Effector memory CD8-positive, alpha-beta T cell (primary cell): ENCODE measurements at regions not wholly inside any gene's neighbourhood (a gene's known extent, or its start where the extent isn't known, plus 50 kb on each side); places are given as distances from the start of the nearest gene placed in this dataset.

ENCODE experiments used
- ATAC-seq: fragments of 150-1000 bp; cut with Tn5 transposase; replicated peaks from 2 replicates; pipeline ENCODE4 v1.10.0; 2021; ENCODE audit warnings: mild to moderate bottlenecking, moderate library complexity
- DNase-seq, 3 experiments: peaks; one replicate each; pipeline ENCODE4 v3.0.0; 2021
- H3K27ac Mint-ChIP-seq, 2 donors: one replicate each; pipeline ENCODE4 v1.8.0; 2022; ENCODE audit warnings: mild to moderate bottlenecking in 2 of 2, mixed read lengths in 2 of 2, moderate library complexity in 2 of 2
- H3K27me3 Mint-ChIP-seq, 2 donors: one replicate each; pipeline ENCODE4 v1.8.0; 2022; ENCODE audit warnings: mixed read lengths in 2 of 2
- H3K36me3 Mint-ChIP-seq: one replicate; pipeline ENCODE4 v1.8.0; 2022; ENCODE audit warnings: mild to moderate bottlenecking, moderate library complexity, mixed read lengths; ENCODE audit not compliant: insufficient read depth
- H3K4me1 Mint-ChIP-seq, 2 donors: one replicate each; pipeline ENCODE4 v1.8.0; 2022; ENCODE audit warnings: low read depth in 2 of 2, mixed read lengths in 2 of 2
- H3K4me3 Mint-ChIP-seq, 2 donors: one replicate each; pipeline ENCODE4 v1.8.0; 2022; ENCODE audit warnings: mild to moderate bottlenecking in 2 of 2, mixed read lengths in 2 of 2, moderate library complexity in 2 of 2
- H3K9me3 Mint-ChIP-seq, 2 donors: one replicate each; pipeline ENCODE4 v1.8.0; 2022; ENCODE audit warnings: mixed read lengths in 2 of 2

DNA sequence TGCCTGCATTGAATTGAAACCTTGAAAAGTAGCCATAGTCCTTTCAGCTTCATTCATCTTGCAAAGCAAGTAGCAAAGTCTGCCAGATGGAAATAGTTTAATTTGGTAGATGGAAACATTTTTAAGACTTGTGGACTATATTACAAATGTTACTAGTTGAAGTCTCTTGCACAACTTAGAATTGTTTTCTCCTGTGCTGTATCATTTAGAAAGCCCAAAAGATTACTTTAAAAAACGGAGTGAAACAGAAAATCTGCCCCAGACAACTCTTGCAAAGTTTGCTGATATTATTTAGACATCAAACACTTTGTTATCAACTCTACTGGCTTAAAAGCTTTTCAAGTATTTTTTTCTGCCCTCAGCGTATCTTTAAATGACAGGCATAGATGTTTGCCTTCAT lies 335.0 kb downstream of the RPRM start:
- Mint-ChIP-seq H3K9me3 (peaks cover 0 to 5% of the 10 kb centered on the region in 2 donors), H3K4me3 (no peak overlapping the region), H3K36me3 (no peaks in the 10 kb centered on the region), H3K27ac (no peak overlapping the region), H3K4me1 (no peaks in the 10 kb centered on the region), H3K27me3 (no peaks in the 10 kb centered on the region)
- ATAC-seq (no peak), DNase-seq (no peak)

GRCh38 chr2:153140498-153140897 lies 338.1 kb downstream of the RPRM start:
- DNase-seq: no peak
- ATAC-seq: no peak
- no peaks in the 10 kb centered on the region for H3K27me3 Mint-ChIP-seq
- H3K4me3 Mint-ChIP-seq: no peak overlapping the region
- H3K27ac Mint-ChIP-seq: no peak overlapping the region
- H3K36me3 Mint-ChIP-seq: no peaks in the 10 kb centered on the region
- peaks cover 0 to 5% of the 10 kb centered on the region in 2 donors for H3K9me3 Mint-ChIP-seq
- H3K4me1 Mint-ChIP-seq: no peaks in the 10 kb centered on the region

- H3K9me3 Mint-ChIP-seq: peaks cover 2 to 5% of the 10 kb centered on the region in 2 donors
- no peak overlapping the region for H3K4me3 Mint-ChIP-seq
- ATAC-seq: no peak
- DNase-seq: no peak
- no peaks in the 10 kb centered on the region for H3K4me1 Mint-ChIP-seq
- H3K27me3 Mint-ChIP-seq: no peaks in the 10 kb centered on the region
- H3K36me3 Mint-ChIP-seq: no peaks in the 10 kb centered on the region
- H3K27ac Mint-ChIP-seq: no peak overlapping the region
These were observed 339.7 kb downstream of the RPRM start for GRCh38 chr2:153138651-153139375.

- no peaks in the 10 kb centered on the region for H3K4me1 Mint-ChIP-seq
These were observed 342.3 kb downstream of the RPRM start for GRCh38 chr2:153136216-153136615.

DNA sequence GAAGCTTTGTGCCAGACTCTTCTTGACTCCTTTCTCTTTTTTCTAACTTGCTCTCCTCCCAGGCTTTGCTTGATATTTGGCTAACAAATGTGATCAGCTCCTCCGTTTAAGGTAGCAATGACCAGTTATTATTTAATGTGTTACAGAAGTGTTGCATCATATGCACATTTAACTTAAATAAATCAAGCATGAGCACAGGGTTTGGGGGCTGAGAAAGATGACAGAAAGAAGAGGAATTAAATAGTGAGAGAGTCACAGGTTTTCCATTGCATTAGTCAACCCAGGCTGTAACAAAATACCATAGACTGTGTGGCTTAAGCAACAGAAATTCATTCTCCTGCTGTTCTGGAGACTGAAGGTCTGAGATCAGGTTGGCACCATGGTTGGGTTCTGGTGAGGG lies 343.8 kb downstream of the RPRM start:
- H3K27ac Mint-ChIP-seq: no peak overlapping the region

More at GRCh38 chr2:153136216-153136615, 342.3 kb downstream of the RPRM start:
- ATAC-seq: no peak
- peaks cover 3% of the 10 kb centered on the region for H3K36me3 Mint-ChIP-seq
- H3K27ac Mint-ChIP-seq: no peak overlapping the region
- no peaks in the 10 kb centered on the region for H3K27me3 Mint-ChIP-seq
- no peak for DNase-seq
- H3K9me3 Mint-ChIP-seq: peaks cover 0 to 2% of the 10 kb centered on the region in 2 donors
- no peak overlapping the region for H3K4me3 Mint-ChIP-seq

GRCh38 chr2:153133716-153134115 lies 344.8 kb downstream of the RPRM start:
- no peak for DNase-seq
- ATAC-seq: no peak
- Mint-ChIP-seq H3K9me3 (peaks cover 2 to 8% of the 10 kb centered on the region in 2 donors), H3K36me3 (peaks cover 3% of the 10 kb centered on the region), H3K27ac (no peak overlapping the region), H3K4me1 (no peaks in the 10 kb centered on the region), H3K4me3 (no peak overlapping the region), H3K27me3 (no peaks in the 10 kb centered on the region)

More for the DNA sequence above, 343.8 kb downstream of the RPRM start:
- no peaks in the 10 kb centered on the region for H3K4me1 Mint-ChIP-seq
- H3K36me3 Mint-ChIP-seq: peaks cover 3% of the 10 kb centered on the region
- H3K27me3 Mint-ChIP-seq: no peaks in the 10 kb centered on the region
- ATAC-seq: no peak
- peaks cover 2 to 8% of the 10 kb centered on the region in 2 donors for H3K9me3 Mint-ChIP-seq
- no peak overlapping the region for H3K4me3 Mint-ChIP-seq
- no peak for DNase-seq

- Mint-ChIP-seq H3K4me1 (no peaks in the 10 kb centered on the region), H3K27ac (no peak overlapping the region), H3K27me3 (no peaks in the 10 kb centered on the region), H3K4me3 (no peak overlapping the region), H3K36me3 (peaks cover 3% of the 10 kb centered on the region), H3K9me3 (peaks cover 2 to 8% of the 10 kb centered on the region in 2 donors)
- DNase-seq: no peak
- no peak for ATAC-seq
These were observed 346.1 kb downstream of the RPRM start for GRCh38 chr2:153132418-153132817.

DNA sequence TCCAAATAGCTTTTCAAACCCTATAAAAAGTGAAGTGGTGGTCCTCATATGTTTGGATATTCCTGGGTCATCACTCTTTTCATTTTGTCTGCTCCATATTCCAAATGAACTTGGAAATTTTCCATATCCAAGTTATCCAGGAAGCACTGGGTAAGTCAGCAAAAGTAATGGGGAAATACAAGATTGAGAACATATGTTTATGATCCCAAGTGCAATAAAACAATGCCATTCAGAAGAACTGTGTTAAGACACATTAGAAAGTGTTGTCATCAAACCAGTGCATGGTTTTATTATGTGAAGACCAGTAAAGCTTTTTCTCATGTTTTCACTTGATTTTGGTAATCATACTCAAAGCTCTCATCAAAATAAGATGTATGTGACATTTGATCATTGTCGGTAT lies 363.4 kb downstream of the RPRM start:
- ATAC-seq: no peak
- Mint-ChIP-seq H3K4me3 (no peak overlapping the region), H3K9me3 (peaks cover 0 to 4% of the 10 kb centered on the region in 2 donors), H3K36me3 (no peaks in the 10 kb centered on the region), H3K4me1 (no peaks in the 10 kb centered on the region), H3K27ac (no peak overlapping the region), H3K27me3 (no peaks in the 10 kb centered on the region)
- no peak for DNase-seq

GRCh38 chr2:153110486-153110885 lies 368.1 kb downstream of the RPRM start:
- H3K4me1 Mint-ChIP-seq: peaks cover 8 to 12% of the 10 kb centered on the region in 2 donors
- H3K27ac Mint-ChIP-seq: no peak overlapping the region
- no peaks in the 10 kb centered on the region for H3K36me3 Mint-ChIP-seq
- H3K9me3 Mint-ChIP-seq: peaks cover 0 to 4% of the 10 kb centered on the region in 2 donors
- no peaks in the 10 kb centered on the region for H3K27me3 Mint-ChIP-seq
- no peak for DNase-seq
- no peak overlapping the region for H3K4me3 Mint-ChIP-seq
- no peak for ATAC-seq

DNA sequence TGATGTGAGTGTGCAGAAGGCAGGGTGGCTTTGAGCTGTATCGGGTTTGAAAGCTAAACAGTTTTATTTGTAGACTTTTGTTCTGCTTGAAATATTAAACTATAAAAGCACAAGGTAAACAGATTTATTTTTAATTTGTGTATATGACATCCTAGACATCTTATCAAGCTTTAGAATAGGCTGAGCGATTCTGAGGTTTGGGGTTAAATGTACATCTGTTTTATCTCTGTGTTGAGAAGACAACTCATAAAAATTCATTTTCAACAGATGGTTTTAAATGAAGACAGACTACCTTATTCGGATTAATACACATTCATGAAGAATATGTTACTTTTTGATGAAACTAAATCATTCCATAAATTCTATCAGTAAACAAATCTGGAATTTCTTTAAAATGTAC lies 368.8 kb downstream of the RPRM start:
- Mint-ChIP-seq H3K9me3 (peaks cover 0 to 4% of the 10 kb centered on the region in 2 donors), H3K36me3 (no peaks in the 10 kb centered on the region), H3K4me1 (peaks cover 8 to 12% of the 10 kb centered on the region in 2 donors), H3K4me3 (no peak overlapping the region), H3K27me3 (no peaks in the 10 kb centered on the region), H3K27ac (no peak overlapping the region)
- ATAC-seq: no peak
- DNase-seq: no peak

DNA sequence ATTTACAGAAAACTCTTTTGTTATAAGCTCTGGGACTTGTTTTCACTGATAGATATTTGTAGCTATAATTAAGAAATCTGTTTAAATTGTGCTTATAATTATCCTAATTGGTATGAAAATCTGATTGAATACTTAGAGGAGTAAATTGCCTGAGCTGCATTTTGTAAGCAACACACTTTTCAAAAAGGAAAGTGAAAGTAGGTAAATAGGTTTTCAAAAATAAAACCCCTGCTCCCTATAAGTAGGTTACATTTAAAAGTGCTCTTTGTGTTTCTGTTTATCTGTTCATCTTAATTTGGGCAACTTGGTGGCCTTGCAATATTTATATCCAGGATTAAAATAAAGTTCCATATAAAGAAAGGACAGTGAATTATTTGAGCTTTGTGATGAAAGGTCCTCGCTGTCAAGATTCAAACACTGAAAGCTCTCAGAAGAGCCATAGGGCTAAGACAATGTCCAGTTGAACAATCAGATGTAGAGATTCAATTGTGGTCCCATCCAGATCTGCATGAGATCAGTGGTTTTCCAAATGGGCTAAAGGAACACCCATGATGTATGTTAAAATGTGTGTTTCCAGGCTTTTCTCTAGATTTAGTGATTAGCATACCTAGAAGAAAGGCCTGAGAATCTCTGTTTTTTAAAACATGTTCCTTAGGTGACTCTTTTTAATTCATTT lies 371.6 kb downstream of the RPRM start:
- Mint-ChIP-seq H3K27ac (peak overlapping the region; percentile 30 to 84), H3K4me1 (peaks cover 8 to 12% of the 10 kb centered on the region in 2 donors), H3K4me3 (peak overlapping the region; percentile 58 to 67), H3K9me3 (no peaks in the 10 kb centered on the region), H3K27me3 (no peaks in the 10 kb centered on the region), H3K36me3 (no peaks in the 10 kb centered on the region)
- DNase-seq: no peak
- ATAC-seq: no peak

DNA sequence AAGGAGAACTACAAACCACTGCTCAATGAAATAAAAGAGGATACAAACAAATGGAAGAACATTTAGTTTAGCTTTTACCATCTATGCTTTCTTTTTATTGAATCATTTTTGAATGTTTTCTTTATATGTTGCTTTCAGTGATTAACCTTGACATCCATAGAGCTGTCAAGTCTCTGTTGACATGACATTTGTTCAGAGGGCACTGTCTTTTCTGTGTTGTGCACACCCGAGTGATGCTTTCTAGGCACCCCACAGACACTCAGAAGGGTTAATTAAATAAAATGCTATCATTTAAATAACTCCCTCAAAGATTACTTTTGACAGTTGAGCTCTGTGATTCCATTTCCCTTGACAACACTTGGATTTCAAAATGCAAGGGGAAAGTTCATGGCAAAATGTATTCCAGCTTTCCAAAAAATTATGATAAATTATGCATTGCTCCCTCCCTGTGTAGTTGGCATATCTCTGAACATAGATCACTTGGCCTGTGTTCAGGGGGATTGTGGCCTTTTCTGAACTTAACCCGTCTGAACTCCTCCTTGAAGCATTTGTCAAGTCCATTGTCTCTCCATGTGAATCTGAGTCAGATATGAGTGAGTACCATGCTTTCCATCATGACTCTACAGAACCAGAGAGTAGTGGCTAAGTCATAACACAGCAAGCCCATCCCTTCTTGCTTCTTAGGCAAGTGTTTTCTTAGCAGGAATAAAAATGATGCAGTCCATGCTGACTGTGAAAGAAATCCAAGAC lies 372.6 kb downstream of the RPRM start:
- Mint-ChIP-seq H3K9me3 (no peaks in the 10 kb centered on the region), H3K27me3 (no peaks in the 10 kb centered on the region), H3K27ac (peak overlapping the region in 1 of 2 donors; percentile 30), H3K36me3 (no peaks in the 10 kb centered on the region), H3K4me3 (peak overlapping the region; percentile 58 to 67), H3K4me1 (peaks cover 8 to 12% of the 10 kb centered on the region in 2 donors)
- DNase-seq (no peak), ATAC-seq (no peak)

GRCh38 chr2:153101187-153101586 lies 377.4 kb downstream of the RPRM start:
- no peaks in the 10 kb centered on the region for H3K27me3 Mint-ChIP-seq
- ATAC-seq (no peak), DNase-seq (no peak)
- no peaks in the 10 kb centered on the region for H3K36me3 Mint-ChIP-seq
- no peaks in the 10 kb centered on the region for H3K9me3 Mint-ChIP-seq
- no peak overlapping the region for H3K27ac Mint-ChIP-seq
- peaks cover 1% of the 10 kb centered on the region in 2 donors for H3K4me1 Mint-ChIP-seq
- no peak overlapping the region for H3K4me3 Mint-ChIP-seq
